OCI-LY7 (cell line): ENCODE measurements at regions not wholly inside any gene's neighbourhood (a gene's known extent, or its start where the extent isn't known, plus 50 kb on each side); places are given as distances from the start of the nearest gene placed in this dataset.
"Not testable (repeated sequence)": the region's sequence is repeated elsewhere in the genome, so short reads cannot be mapped to it uniquely, and the experiment has no call there.

Experiments
- CTCF ChIP-seq: fragments of 200-600 bp; sonication (generic); conservative IDR thresholded peaks from 2 replicates; pipeline ENCODE4 v1.5.1; 2014; ENCODE audit warnings: mild to moderate bottlenecking, antibody characterized with exemption, low read length, moderate library complexity, mixed read lengths
- EZH2phosphoT487 ChIP-seq: fragments of 200-600 bp; sonication (generic); IDR thresholded peaks from 2 replicates; pipeline ENCODE4 v1.6.1; 2018; ENCODE audit warnings: low read depth, borderline replicate concordance, mild to moderate bottlenecking, mixed run types, antibody characterized with exemption, low read length, moderate library complexity, mixed read lengths

DNA sequence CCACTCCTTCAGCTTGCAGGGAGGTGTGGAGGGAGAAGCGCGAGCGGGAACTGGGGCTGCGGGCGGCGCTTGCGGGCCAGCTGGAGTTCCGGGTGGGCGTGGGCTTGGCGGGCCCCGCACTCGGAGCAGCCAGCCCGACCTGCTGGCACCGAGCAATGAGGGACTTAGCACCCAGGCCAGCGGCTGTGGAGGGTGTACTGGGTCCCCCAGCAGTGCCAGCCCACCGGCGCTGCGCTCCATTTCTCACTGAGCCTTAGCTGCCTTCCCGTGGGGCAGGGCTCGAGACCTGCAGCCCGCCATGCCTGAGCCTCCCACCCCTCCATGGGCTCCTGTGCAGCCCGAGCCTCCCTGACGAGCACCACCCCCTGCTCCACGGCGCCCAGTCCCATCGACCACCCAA lies 53.2 kb upstream of the SGCG start:
- not testable (repeated sequence) for TF ChIP-seq CTCF, EZH2phosphoT487
